Thymus (tissue), 11 donors: ENCODE measurements at regions not wholly inside any gene's neighbourhood (a gene's known extent, or its start where the extent isn't known, plus 50 kb on each side); places are given as distances from the start of the nearest gene placed in this dataset.

Experiments used
- DNase-seq, 9 donors: peaks; one replicate each; pipeline ENCODE4 v3.0.0-alpha.2; 2013; ENCODE audit warnings: low spot score in 9 of 9, low read depth in 6 of 9, missing footprints in 1 of 9
- H3K27ac ChIP-seq, 2 donors: one replicate each; pipeline ENCODE4 v1.5.1; 2013; ENCODE audit warnings: control low read depth in 1 of 2, low read depth in 1 of 2, low read length in 1 of 2, mild to moderate bottlenecking in 1 of 2, moderate library complexity in 1 of 2
- H3K27me3 ChIP-seq, 2 donors: one replicate each; pipeline ENCODE4 v1.5.1; 2013; ENCODE audit warnings: low read length in 1 of 2; ENCODE audit not compliant: control insufficient read depth in 2 of 2, insufficient read depth in 1 of 2
- H3K36me3 ChIP-seq, 2 donors: one replicate each; pipeline ENCODE4 v1.5.1; 2013; ENCODE audit warnings: low read length in 1 of 2, mild to moderate bottlenecking in 1 of 2, moderate library complexity in 1 of 2; ENCODE audit not compliant: control insufficient read depth in 2 of 2, insufficient read depth in 2 of 2
- H3K4me1 ChIP-seq, 2 donors: one replicate each; pipeline ENCODE4 v1.5.1; 2013; ENCODE audit warnings: low read length in 2 of 2; ENCODE audit not compliant: control insufficient read depth in 2 of 2, insufficient read depth in 2 of 2
- H3K4me3 ChIP-seq, 2 donors: one replicate each; pipeline ENCODE4 v1.5.1; 2013; ENCODE audit warnings: low read length in 2 of 2, control low read depth in 1 of 2, mild to moderate bottlenecking in 1 of 2
- H3K9me3 ChIP-seq, 2 donors: one replicate each; pipeline ENCODE4 v1.5.1; 2013; ENCODE audit warnings: low read length in 1 of 2, mild to moderate bottlenecking in 1 of 2; ENCODE audit not compliant: control insufficient read depth in 2 of 2, insufficient read depth in 1 of 2
- WGBS: extraction: QIAGEN DNeasy Blood & Tissue Kit; methylation state at CpG from one replicate; pipeline ENCODE4 v1.1.7; 2013; 5-methylcytosine and 5-hydroxymethylcytosine counted together
- donor health status: healthy.

GRCh38 chr2:147041121-147041494 lies 803.7 kb upstream of the ACVR2A start:
- no peak overlapping the region for H3K4me3 ChIP-seq
- WGBS, result 93% methylated on average over 1 of the region's 1 CpG
- H3K27me3 ChIP-seq, result peaks cover 0 to 2% of the 10 kb centered on the region in 2 donors
- H3K9me3 ChIP-seq, result no peaks in the 10 kb centered on the region
- H3K36me3 ChIP-seq, result no peaks in the 10 kb centered on the region
- no peaks in the 10 kb centered on the region for H3K4me1 ChIP-seq
- no peak overlapping the region for H3K27ac ChIP-seq
- no peak for DNase-seq

GRCh38 chr2:147040298-147041120 lies 804.3 kb upstream of the ACVR2A start:
- Histone ChIP-seq H3K36me3 (no peaks in the 10 kb centered on the region), H3K27me3 (peaks cover 0 to 2% of the 10 kb centered on the region in 2 donors), H3K9me3 (no peaks in the 10 kb centered on the region), H3K4me3 (no peak overlapping the region), H3K27ac (no peak overlapping the region), H3K4me1 (no peaks in the 10 kb centered on the region)
- WGBS, result 79% methylated on average over 1 of the region's 1 CpG
- no peak for DNase-seq

GRCh38 chr2:147037048-147037447 lies 807.8 kb upstream of the ACVR2A start:
- WGBS, result 82% methylated on average over 3 of the region's 3 CpGs
- H3K36me3 ChIP-seq, result no peaks in the 10 kb centered on the region
- no peak overlapping the region for H3K4me3 ChIP-seq

GRCh38 chr2:147033044-147033443 lies 811.8 kb upstream of the ACVR2A start:
- whole genome bisulfite sequencing, result 82% methylated on average over 1 of the region's 1 CpG
- no peak overlapping the region for H3K4me3 ChIP-seq
- H3K9me3 ChIP-seq, result no peaks in the 10 kb centered on the region
- no peak for DNase-seq
- no peak overlapping the region for H3K27ac ChIP-seq
- no peaks in the 10 kb centered on the region for H3K36me3 ChIP-seq
- H3K4me1 ChIP-seq, result no peaks in the 10 kb centered on the region
- no peaks in the 10 kb centered on the region for H3K27me3 ChIP-seq

More at GRCh38 chr2:147037048-147037447, 807.8 kb upstream of the ACVR2A start:
- Histone ChIP-seq H3K9me3 (no peaks in the 10 kb centered on the region), H3K27me3 (peaks cover 0 to 2% of the 10 kb centered on the region in 2 donors), H3K27ac (no peak overlapping the region), H3K4me1 (no peaks in the 10 kb centered on the region)
- no peak for DNase-seq

GRCh38 chr2:147031897-147032296 lies 812.9 kb upstream of the ACVR2A start:
- no peak overlapping the region for H3K27ac ChIP-seq
- DNase-seq, result no peak
- WGBS, result 82% methylated on average over 3 of the region's 3 CpGs
- no peaks in the 10 kb centered on the region for H3K9me3 ChIP-seq
- no peaks in the 10 kb centered on the region for H3K27me3 ChIP-seq
- H3K36me3 ChIP-seq, result no peaks in the 10 kb centered on the region
- no peak overlapping the region for H3K4me3 ChIP-seq
- no peaks in the 10 kb centered on the region for H3K4me1 ChIP-seq

- H3K27ac ChIP-seq, result no peak overlapping the region
- H3K4me3 ChIP-seq, result no peak overlapping the region
- WGBS, result 84% methylated on average over 6 of the region's 6 CpGs
- DNase-seq, result no peak
- no peaks in the 10 kb centered on the region for H3K4me1 ChIP-seq
- H3K36me3 ChIP-seq, result no peaks in the 10 kb centered on the region
- no peaks in the 10 kb centered on the region for H3K27me3 ChIP-seq
- H3K9me3 ChIP-seq, result no peaks in the 10 kb centered on the region
Measured at GRCh38 chr2:147030966-147031720, 813.7 kb upstream of the ACVR2A start.

GRCh38 chr2:147027436-147027835 lies 817.4 kb upstream of the ACVR2A start:
- Histone ChIP-seq H3K9me3 (peaks cover 0 to 3% of the 10 kb centered on the region in 2 donors), H3K27ac (no peak overlapping the region), H3K4me1 (no peaks in the 10 kb centered on the region), H3K4me3 (no peak overlapping the region), H3K36me3 (no peaks in the 10 kb centered on the region), H3K27me3 (no peaks in the 10 kb centered on the region)
- no peak for DNase-seq
- 78% methylated on average over 1 of the region's 1 CpG for WGBS

GRCh38 chr2:147026664-147027295 lies 818.0 kb upstream of the ACVR2A start:
- no peak for DNase-seq
- Histone ChIP-seq H3K4me1 (no peaks in the 10 kb centered on the region), H3K36me3 (no peaks in the 10 kb centered on the region), H3K9me3 (peaks cover 0 to 3% of the 10 kb centered on the region in 2 donors), H3K27ac (no peak overlapping the region), H3K27me3 (no peaks in the 10 kb centered on the region), H3K4me3 (no peak overlapping the region)
- WGBS, result 89% methylated on average over 2 of the region's 2 CpGs
